ENCODE measurements at regions not wholly inside any gene's neighbourhood (a gene's known extent, or its start where the extent isn't known, plus 50 kb on each side); places are given as distances from the start of the nearest gene placed in this dataset.

GRCh38 chr11:97349201-97349600, 959.4 kb downstream of the JRKL start:
- no peak for DNase-seq

DNA sequence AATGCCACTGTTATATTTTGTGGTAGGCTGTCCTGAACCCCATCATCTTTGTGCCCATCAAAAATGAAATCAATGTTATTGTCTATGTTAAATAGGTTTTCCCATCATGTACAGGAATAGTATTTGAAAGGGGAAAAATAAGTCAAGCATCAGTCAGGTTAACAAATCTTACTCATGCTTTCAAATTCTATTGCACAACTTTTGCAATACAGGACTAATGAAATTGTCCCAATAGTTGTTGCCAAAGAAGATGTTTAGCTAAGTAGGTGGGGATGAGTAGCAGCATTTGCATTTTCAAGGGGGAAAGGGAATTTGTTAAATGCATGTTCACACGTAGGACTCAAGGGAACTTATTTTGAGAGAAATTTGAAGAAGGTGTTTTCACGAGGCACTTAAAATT, 962.1 kb downstream of the JRKL start:
- DNase-seq, result no peak

- DNase-seq, result no peak
Observed at GRCh38 chr11:97354026-97354425, 964.2 kb downstream of the JRKL start.

- DNase-seq, result no peak
Observed at GRCh38 chr11:97354576-97354975, 964.8 kb downstream of the JRKL start.

DNA sequence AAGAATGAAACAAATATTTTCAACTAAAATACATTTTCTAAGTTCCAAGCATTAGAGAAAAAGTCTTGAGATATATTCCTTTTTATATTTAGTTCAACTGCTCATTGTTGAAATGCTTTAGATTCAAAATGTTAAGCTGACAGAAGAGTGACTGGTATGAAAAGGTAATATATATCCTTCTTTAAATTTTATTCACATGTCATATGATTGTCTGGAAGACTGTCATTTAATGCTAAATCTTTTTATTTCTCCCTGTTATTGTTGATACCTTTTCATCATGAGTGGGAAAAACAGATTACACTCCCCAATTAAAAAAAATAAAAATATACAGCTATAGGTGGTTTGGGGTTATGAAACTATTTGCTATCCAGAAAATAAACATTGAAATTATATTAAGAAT, 965.4 kb downstream of the JRKL start:
- DNase-seq, result no peak

DNA sequence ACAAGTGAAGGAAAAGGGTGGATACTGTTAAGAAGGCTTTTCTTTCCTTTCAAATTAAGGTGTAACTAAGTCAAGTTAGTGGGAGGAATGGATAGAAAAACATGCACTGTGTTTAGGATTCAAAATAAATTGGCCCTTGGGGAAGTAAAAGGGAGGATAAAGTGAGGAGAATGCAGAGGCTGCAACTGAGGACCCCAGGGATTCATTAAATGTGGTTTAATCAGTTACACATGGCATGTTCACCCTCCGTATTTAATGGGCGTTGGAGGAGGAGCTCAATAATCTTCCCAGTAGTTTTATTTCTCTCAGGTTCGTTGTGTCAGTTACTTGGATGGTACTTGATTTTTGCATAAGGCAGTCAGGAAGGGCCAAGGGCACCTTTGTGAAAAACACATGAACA, 966.3 kb downstream of the JRKL start:
- DNase-seq, result no peak

DNA sequence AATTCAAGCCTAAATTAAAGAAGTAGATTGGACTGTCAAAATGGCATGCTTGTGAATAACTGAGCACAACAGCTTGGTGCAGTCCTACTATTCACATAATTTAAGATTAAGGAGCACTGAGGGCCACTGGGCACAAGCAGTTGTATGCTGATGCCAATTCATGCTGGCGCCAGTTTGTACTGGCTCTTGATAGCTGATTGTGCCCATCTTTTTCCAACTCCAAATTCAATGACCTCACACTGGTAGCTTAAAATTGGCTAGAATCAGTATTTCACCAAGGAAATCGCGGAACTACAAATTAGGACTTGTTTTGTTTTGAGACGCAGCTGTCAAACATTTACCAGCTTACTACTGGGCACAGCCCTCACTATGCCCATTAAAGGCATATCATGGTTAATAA, 969.2 kb downstream of the JRKL start:
- no peak for DNase-seq

GRCh38 chr11:97361812-97362378, 972.1 kb downstream of the JRKL start:
- no peak for DNase-seq

DNA sequence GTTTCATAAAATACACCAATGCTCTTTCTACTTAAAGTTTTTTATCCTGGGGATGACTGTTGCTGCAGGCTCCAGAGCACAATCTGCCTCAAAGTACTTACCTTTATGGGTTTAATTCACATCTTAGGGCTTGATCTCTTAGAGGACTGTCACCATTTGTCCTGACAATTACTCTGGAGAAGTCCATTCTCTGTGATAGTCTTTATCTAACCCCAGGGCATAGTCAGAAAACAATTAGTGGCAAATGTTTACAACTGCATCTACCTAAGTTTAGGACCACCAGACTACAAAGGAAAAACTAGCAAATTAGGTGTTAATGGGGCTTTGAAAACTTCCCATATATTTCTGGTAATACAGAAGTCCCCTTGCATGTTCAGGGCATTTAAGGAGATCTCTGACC, 973.5 kb downstream of the JRKL start:
- no peak for DNase-seq

- no peak for DNase-seq
Observed at GRCh38 chr11:97364047-97364446, 974.2 kb downstream of the JRKL start.

DNA sequence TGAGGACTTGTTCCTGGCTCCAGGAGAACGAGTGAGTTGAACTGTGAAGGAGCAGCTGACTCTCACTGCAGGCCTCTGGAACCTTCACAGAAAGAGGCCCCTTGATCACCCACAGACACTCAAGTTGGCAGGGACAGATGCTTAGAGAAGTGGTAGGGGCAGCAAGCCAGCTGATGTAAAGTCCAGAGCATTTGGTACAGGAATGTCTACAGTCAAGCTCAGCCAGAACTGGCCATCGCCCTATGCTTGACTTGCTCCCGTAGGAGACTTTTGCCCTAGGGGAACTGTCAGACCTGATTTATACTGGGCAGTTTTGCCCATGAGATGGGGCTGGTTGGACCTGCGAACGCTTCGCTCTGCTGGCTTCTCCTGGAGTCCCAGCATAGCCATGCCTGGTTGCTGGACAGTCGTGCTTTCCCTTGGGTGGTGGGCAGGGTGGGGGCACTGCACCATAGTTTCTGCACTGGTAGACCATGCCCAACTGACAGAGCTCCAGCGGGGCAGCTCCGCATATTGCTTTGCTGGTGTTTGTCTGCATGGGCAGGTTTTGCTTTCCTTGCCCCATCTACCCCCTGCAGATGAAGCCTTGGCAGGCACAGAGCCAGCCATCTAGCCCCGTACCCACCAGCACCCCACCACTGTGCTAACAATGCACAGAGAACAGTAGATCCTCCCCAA, 977.7 kb downstream of the JRKL start:
- DNase-seq, result no peak

DNA sequence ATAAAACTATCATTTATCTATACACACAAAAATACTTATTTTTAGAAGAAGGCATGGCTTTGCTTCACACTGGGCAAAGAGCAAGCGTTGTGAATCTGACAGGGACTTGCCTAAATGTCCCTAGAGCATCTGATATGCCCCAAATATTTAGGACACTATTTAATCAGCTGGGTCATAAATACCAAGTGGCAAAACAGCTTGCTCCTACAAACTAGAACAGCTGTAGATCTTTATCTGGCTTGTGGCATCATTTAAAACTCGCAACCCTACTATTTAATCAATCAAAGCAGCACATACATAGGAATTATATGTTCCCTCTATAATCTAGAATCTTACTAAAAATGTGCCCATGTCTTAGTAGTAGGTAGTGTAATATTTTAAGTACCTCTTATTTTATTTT, 999.5 kb downstream of the JRKL start:
- DNase-seq, result no peak

- no peak for DNase-seq
Observed at GRCh38 chr11:97398246-97398645, 1008.4 kb downstream of the JRKL start.

GRCh38 chr11:97409141-97409540, 1019.3 kb downstream of the JRKL start:
- no peak for DNase-seq

DNA sequence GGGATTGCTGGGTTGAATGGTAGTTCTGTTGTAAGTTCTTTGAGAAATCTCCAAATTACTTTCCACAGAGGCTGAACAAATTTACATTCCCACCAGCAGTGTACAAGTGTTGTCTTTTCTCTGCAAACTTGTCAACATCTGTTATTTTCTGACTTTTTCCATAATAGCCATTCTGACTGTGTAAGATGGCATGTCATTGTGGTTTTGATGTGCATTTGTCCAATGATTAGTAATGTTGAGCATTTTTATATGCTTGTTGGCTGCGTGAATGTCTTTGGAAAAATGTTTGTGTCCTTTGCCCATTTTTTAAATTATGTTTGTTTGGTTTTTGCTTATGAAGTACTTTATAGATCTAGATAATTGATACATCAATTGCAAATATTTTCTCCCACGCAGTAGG, 1025.0 kb downstream of the JRKL start:
- DNase-seq, result no peak

DNA sequence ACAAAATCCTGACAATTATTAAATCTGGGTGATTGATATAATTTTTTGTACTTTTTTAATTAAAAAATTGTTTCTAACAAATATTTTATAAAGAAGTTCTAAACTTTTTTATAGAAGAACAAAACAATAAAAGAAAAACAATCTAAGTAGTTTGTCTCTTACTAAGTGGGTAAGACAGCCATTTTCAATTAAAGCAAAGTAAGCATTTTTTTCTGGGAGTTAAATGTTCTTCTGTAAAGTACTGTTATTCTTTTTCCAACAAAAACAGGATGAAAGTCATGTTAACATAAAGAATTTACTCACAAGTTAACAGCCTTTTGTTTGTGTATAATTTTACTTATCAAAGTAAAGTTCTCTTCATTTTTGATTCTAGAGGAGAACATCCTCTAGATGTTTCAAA, 1029.9 kb downstream of the JRKL start:
- DNase-seq, result no peak

GRCh38 chr11:97428247-97428790, 1038.5 kb downstream of the JRKL start:
- no peak for DNase-seq

DNA sequence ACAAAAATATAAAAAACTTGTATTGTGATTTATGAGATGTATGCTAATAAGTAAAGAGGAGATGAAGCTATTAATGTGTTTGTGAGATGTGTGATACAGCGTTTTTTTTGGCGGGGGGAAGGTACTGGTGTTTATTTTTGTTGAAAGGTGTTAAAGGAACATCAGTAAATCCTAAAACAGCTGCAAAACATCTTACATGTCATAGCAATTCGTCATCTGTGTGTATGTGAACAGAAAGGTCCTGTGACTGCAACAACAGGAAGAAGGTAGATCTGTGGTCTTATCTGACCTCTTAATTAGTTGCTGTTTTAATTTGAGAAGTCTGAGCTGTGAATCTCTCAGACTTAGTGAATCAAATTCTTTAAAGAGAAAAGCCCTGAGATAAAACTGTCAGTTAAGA, 1041.1 kb downstream of the JRKL start:
- DNase-seq, result no peak

- no peak for DNase-seq
Observed at GRCh38 chr11:97432926-97433325, 1043.1 kb downstream of the JRKL start.

DNA sequence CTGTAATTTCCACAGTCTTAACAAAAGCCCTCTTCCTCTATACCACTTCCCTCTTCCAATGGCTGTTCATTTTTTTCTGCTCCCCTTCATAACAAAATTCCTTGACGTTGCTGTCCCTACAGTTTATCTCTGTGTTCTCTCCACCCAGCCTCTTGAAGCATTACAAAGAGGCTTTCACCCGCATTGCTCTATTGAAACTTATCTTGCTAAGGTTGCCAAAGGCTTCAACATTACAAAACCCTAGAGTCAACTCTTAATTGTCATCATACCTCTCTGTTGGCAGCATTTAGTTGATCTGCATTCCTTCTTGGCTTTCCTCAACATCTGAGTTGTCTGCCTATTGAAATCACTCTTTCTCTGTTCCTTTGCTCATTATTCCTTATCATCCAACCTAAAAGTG, 1055.7 kb downstream of the JRKL start:
- no peak for DNase-seq

DNA sequence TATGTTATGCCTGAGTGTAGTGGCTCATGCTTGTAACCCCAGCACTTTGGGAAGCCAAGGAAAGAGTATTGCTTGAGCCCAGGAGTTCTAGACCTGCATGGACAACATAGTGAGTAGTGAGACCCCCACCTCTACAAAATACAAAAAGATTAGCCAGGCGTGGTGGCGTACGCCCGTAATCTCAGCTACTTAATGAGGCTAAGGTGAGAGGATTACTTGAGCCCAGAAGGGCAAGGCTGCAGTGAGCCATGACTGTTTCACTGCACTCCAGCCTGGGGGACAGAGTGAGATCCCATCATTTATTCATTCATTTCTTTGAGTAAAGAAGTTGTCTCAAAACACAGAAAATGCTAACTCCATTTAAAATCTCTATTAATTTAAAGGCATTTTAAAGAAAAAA, 1061.6 kb downstream of the JRKL start:
- no peak for DNase-seq

DNA sequence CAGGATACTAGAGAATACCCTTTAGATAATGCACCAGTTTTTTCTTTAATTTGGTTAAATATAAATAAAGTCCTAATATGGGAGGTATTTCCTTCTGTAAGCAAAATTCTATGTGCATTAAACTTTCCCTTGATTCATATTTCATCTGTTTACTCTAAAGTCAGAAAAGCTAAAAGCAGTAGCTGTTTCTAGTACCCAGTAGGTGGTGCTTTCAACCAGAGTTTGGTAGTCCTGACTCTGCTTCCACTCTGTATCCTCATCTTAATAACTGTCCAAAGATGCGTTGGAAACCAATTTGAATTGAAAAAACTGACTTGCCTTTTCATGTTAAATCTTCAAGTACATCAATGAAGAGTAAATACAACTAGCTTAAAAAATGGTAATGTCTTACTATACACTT, 1065.2 kb downstream of the JRKL start:
- no peak for DNase-seq

- no peak for DNase-seq
Observed at GRCh38 chr11:97460091-97460490, 1070.3 kb downstream of the JRKL start.

GRCh38 chr11:97461044-97461880, 1071.4 kb downstream of the JRKL start:
- DNase-seq, result no peak

Data from NCI-H2081 treated with DMSO at 0.1 percent for 48 hours (cell line).